CD4-positive, CD25-positive, alpha-beta regulatory T cell (primary cell): ENCODE measurements at regions not wholly inside any gene's neighbourhood (a gene's known extent, or its start where the extent isn't known, plus 50 kb on each side); places are given as distances from the start of the nearest gene placed in this dataset.
"Not testable (repeated sequence)": the region's sequence is repeated elsewhere in the genome, so short reads cannot be mapped to it uniquely, and the experiment has no call there.

ENCODE experiments used
- ATAC-seq, 2 donors: fragments of 150-1000 bp; cut with Tn5 transposase; one replicate each; pipeline ENCODE4 v1.10.0; 2021; ENCODE audit warnings: low read depth in 2 of 2, moderate number of reproducible peaks in 2 of 2, moderate library complexity in 1 of 2
- DNase-seq, 3 donors: peaks; one replicate each; pipeline versions ENCODE4 v3.0.0 to v3.0.0-alpha.2; 2012 to 2022; ENCODE audit warnings: mixed read lengths in 1 of 3
- H3K27ac ChIP-seq: one replicate; pipeline ENCODE4 v1.7.0; 2013; ENCODE audit warnings: mild to moderate bottlenecking, low read length; ENCODE audit not compliant: insufficient read depth, poor library complexity, severe bottlenecking
- H3K27me3 ChIP-seq: one replicate; pipeline ENCODE4 v1.7.0; 2013; ENCODE audit warnings: low read length; ENCODE audit not compliant: control insufficient read depth, insufficient read depth
- H3K36me3 ChIP-seq: one replicate; pipeline ENCODE4 v1.7.0; 2013; ENCODE audit warnings: mild to moderate bottlenecking, low read length, moderate library complexity; ENCODE audit not compliant: control insufficient read depth, insufficient read depth
- H3K4me1 ChIP-seq: 2 replicates; pipeline ENCODE4 v1.7.0; 2013; ENCODE audit warnings: mild to moderate bottlenecking, low read length; ENCODE audit not compliant: insufficient read depth, control insufficient read depth, poor library complexity, severe bottlenecking
- H3K4me3 ChIP-seq: one replicate; pipeline ENCODE4 v1.7.0; 2013; ENCODE audit warnings: low read depth, mild to moderate bottlenecking, low read length, moderate library complexity
- H3K9me3 ChIP-seq, 2 experiments: 1 replicate in 1 of 2; 2 replicates in 1 of 2; pipeline ENCODE4 v1.7.0; 2013; ENCODE audit warnings: low read length in 2 of 2, mild to moderate bottlenecking in 1 of 2, moderate library complexity in 1 of 2; ENCODE audit not compliant: control insufficient read depth in 2 of 2
- H3K27ac Mint-ChIP-seq, 3 donors: one replicate each; pipeline ENCODE4 v1.8.0; 2020 to 2022; ENCODE audit warnings: mild to moderate bottlenecking in 3 of 3, mixed read lengths in 3 of 3, moderate library complexity in 2 of 3
- H3K27me3 Mint-ChIP-seq: one replicate; pipeline ENCODE4 v1.8.0; 2022; ENCODE audit warnings: mild to moderate bottlenecking, mixed read lengths
- H3K36me3 Mint-ChIP-seq: one replicate; pipeline ENCODE4 v1.8.0; 2020; ENCODE audit warnings: mixed read lengths
- H3K4me1 Mint-ChIP-seq, 4 donors: one replicate each; pipeline ENCODE4 v1.8.0; 2020 to 2022; ENCODE audit warnings: mixed read lengths in 4 of 4, mild to moderate bottlenecking in 1 of 4
- H3K4me3 Mint-ChIP-seq, 4 donors: one replicate each; pipeline ENCODE4 v1.8.0; 2020 to 2022; ENCODE audit warnings: mild to moderate bottlenecking in 4 of 4, mixed read lengths in 4 of 4, moderate library complexity in 3 of 4
- H3K9me3 Mint-ChIP-seq, 7 donors: one replicate each; pipeline ENCODE4 v1.8.0; 2020 to 2022; ENCODE audit warnings: mixed read lengths in 7 of 7, mild to moderate bottlenecking in 3 of 7, moderate library complexity in 2 of 7

GRCh38 chr4:37749398-37749988, 63.3 kb upstream of the RELL1 start:
- ATAC-seq (no peak), DNase-seq (no peak)
- Mint-ChIP-seq H3K27ac (no peak overlapping the region), H3K4me1 (peaks cover 0 to 13% (median 4%) of the 10 kb centered on the region in 4 donors), H3K36me3 (no peaks in the 10 kb centered on the region), H3K9me3 (peaks cover 0 to 3% (median 0%) of the 10 kb centered on the region in 7 donors), H3K27me3 (peaks cover 16% of the 10 kb centered on the region), H3K4me3 (no peak overlapping the region)
- Histone ChIP-seq H3K9me3 (no peaks in the 10 kb centered on the region), H3K27ac (no peak overlapping the region), H3K36me3 (no peaks in the 10 kb centered on the region), H3K4me3 (no peak overlapping the region), H3K27me3 (peaks cover 4% of the 10 kb centered on the region), H3K4me1 (no peaks in the 10 kb centered on the region)

GRCh38 chr4:37748485-37748884, 62.3 kb upstream of the RELL1 start:
- no peak overlapping the region for H3K4me3 Mint-ChIP-seq
- H3K36me3 Mint-ChIP-seq = no peaks in the 10 kb centered on the region
- no peak overlapping the region for H3K27ac Mint-ChIP-seq
- Histone ChIP-seq H3K27me3 (peaks cover 2% of the 10 kb centered on the region), H3K4me1 (no peaks in the 10 kb centered on the region), H3K27ac (no peak overlapping the region), H3K36me3 (no peaks in the 10 kb centered on the region), H3K4me3 (no peak overlapping the region), H3K9me3 (no peaks in the 10 kb centered on the region)
- peaks cover 0 to 3% (median 0%) of the 10 kb centered on the region in 7 donors for H3K9me3 Mint-ChIP-seq
- no peak for DNase-seq
- H3K27me3 Mint-ChIP-seq = peaks cover 20% of the 10 kb centered on the region
- no peak for ATAC-seq
- peaks cover 0 to 8% (median 4%) of the 10 kb centered on the region in 4 donors for H3K4me1 Mint-ChIP-seq

- Mint-ChIP-seq H3K4me3 (no peak overlapping the region), H3K36me3 (no peaks in the 10 kb centered on the region), H3K4me1 (peaks cover 0 to 8% (median 4%) of the 10 kb centered on the region in 4 donors), H3K27me3 (peaks cover 25% of the 10 kb centered on the region), H3K27ac (no peak overlapping the region), H3K9me3 (peaks cover 0 to 3% (median 0%) of the 10 kb centered on the region in 7 donors)
- H3K36me3 ChIP-seq = no peaks in the 10 kb centered on the region
- ATAC-seq (no peak), DNase-seq (no peak)
- no peak overlapping the region for H3K4me3 ChIP-seq
- H3K4me1 ChIP-seq = no peaks in the 10 kb centered on the region
- peaks cover 2% of the 10 kb centered on the region for H3K27me3 ChIP-seq
- no peaks in the 10 kb centered on the region for H3K9me3 ChIP-seq
- H3K27ac ChIP-seq = no peak overlapping the region
Observed at GRCh38 chr4:37747772-37748330, 61.7 kb upstream of the RELL1 start.

- H3K27ac ChIP-seq, H3K36me3 ChIP-seq, H3K9me3 ChIP-seq, H3K27me3 ChIP-seq, H3K4me1 ChIP-seq, H3K9me3 Mint-ChIP-seq, H3K36me3 Mint-ChIP-seq, DNase-seq, H3K4me1 Mint-ChIP-seq, H3K27ac Mint-ChIP-seq, H3K4me3 Mint-ChIP-seq, H3K4me3 ChIP-seq: not testable (repeated sequence)
- peak in 1 of 2 donors; percentile 34 for ATAC-seq
- H3K27me3 Mint-ChIP-seq = peaks cover 28% of the 10 kb centered on the region
Observed at GRCh38 chr4:37746852-37747251, 60.7 kb upstream of the RELL1 start.

- H3K4me1 Mint-ChIP-seq = peaks cover 0 to 8% (median 4%) of the 10 kb centered on the region in 4 donors
- H3K27me3 ChIP-seq = peaks cover 4% of the 10 kb centered on the region
Observed at GRCh38 chr4:37745946-37746345, 59.8 kb upstream of the RELL1 start.

GRCh38 chr4:37742149-37742548, 56.0 kb upstream of the RELL1 start:
- no peak for ATAC-seq
- peaks cover 0 to 1% (median 0%) of the 10 kb centered on the region in 7 donors for H3K9me3 Mint-ChIP-seq
- no peak overlapping the region for H3K4me3 Mint-ChIP-seq

More at GRCh38 chr4:37745946-37746345, 59.8 kb upstream of the RELL1 start:
- Mint-ChIP-seq H3K27ac (no peak overlapping the region), H3K4me3 (no peak overlapping the region), H3K36me3 (no peaks in the 10 kb centered on the region), H3K9me3 (peaks cover 0 to 3% (median 0%) of the 10 kb centered on the region in 7 donors), H3K27me3 (peaks cover 29% of the 10 kb centered on the region)
- H3K9me3 ChIP-seq = no peaks in the 10 kb centered on the region
- H3K36me3 ChIP-seq = no peaks in the 10 kb centered on the region
- DNase-seq = no peak
- ATAC-seq = no peak
- H3K4me1 ChIP-seq = no peaks in the 10 kb centered on the region
- H3K27ac ChIP-seq = no peak overlapping the region
- H3K4me3 ChIP-seq = no peak overlapping the region

GRCh38 chr4:37741564-37741963, 55.4 kb upstream of the RELL1 start:
- Histone ChIP-seq H3K27me3 (peaks cover 4% of the 10 kb centered on the region), H3K4me3 (no peak overlapping the region), H3K9me3 (no peaks in the 10 kb centered on the region), H3K27ac (no peak overlapping the region), H3K4me1 (no peaks in the 10 kb centered on the region), H3K36me3 (no peaks in the 10 kb centered on the region)
- Mint-ChIP-seq H3K4me1 (no peaks in the 10 kb centered on the region), H3K36me3 (no peaks in the 10 kb centered on the region), H3K9me3 (peaks cover 0 to 1% (median 0%) of the 10 kb centered on the region in 7 donors), H3K27ac (peak overlapping the region in 1 of 3 donors; percentile 0), H3K27me3 (peaks cover 38% of the 10 kb centered on the region), H3K4me3 (no peak overlapping the region)
- DNase-seq (no peak), ATAC-seq (no peak)

More at GRCh38 chr4:37742149-37742548, 56.0 kb upstream of the RELL1 start:
- no peaks in the 10 kb centered on the region for H3K4me1 Mint-ChIP-seq
- H3K4me1 ChIP-seq = no peaks in the 10 kb centered on the region
- H3K9me3 ChIP-seq = no peaks in the 10 kb centered on the region
- H3K27ac Mint-ChIP-seq = no peak overlapping the region
- no peaks in the 10 kb centered on the region for H3K36me3 Mint-ChIP-seq
- H3K27me3 ChIP-seq = peaks cover 4% of the 10 kb centered on the region
- no peak for DNase-seq
- H3K36me3 ChIP-seq = no peaks in the 10 kb centered on the region
- H3K4me3 ChIP-seq = no peak overlapping the region
- H3K27ac ChIP-seq = no peak overlapping the region
- peaks cover 38% of the 10 kb centered on the region for H3K27me3 Mint-ChIP-seq

- DNase-seq = no peak
- H3K27ac ChIP-seq = no peak overlapping the region
- Mint-ChIP-seq H3K27me3 (peaks cover 43% of the 10 kb centered on the region), H3K9me3 (peaks cover 0 to 1% (median 0%) of the 10 kb centered on the region in 7 donors), H3K4me1 (no peaks in the 10 kb centered on the region), H3K27ac (no peak overlapping the region), H3K36me3 (no peaks in the 10 kb centered on the region), H3K4me3 (no peak overlapping the region)
- H3K4me3 ChIP-seq = no peak overlapping the region
- H3K36me3 ChIP-seq = no peaks in the 10 kb centered on the region
- H3K27me3 ChIP-seq = peaks cover 4% of the 10 kb centered on the region
- ATAC-seq = no peak
- H3K4me1 ChIP-seq = no peaks in the 10 kb centered on the region
- H3K9me3 ChIP-seq = no peaks in the 10 kb centered on the region
Observed at GRCh38 chr4:37740546-37740945, 54.4 kb upstream of the RELL1 start.
